GM18951 (cell line): ENCODE measurements at regions not wholly inside any gene's neighbourhood (a gene's known extent, or its start where the extent isn't known, plus 50 kb on each side); places are given as distances from the start of the nearest gene placed in this dataset.

Experiments
- POLR2A ChIP-seq: IDR thresholded peaks from 4 replicates; pipeline ENCODE4 v1.6.1; 2011; ENCODE audit warnings: mild to moderate bottlenecking; ENCODE audit not compliant: insufficient read length, insufficient read depth; ENCODE audit errors: extremely low read depth
- in situ Hi-C: fragments of 300-500 bp; cut with MboI; formaldehyde crosslinking; loops from one replicate; pipeline ENCODE4 v1.12.0; 2022; ENCODE audit warnings: low sequenced_read_pairs, mixed read lengths, inconsistent platforms; ENCODE audit not compliant: unreplicated experiment

DNA sequence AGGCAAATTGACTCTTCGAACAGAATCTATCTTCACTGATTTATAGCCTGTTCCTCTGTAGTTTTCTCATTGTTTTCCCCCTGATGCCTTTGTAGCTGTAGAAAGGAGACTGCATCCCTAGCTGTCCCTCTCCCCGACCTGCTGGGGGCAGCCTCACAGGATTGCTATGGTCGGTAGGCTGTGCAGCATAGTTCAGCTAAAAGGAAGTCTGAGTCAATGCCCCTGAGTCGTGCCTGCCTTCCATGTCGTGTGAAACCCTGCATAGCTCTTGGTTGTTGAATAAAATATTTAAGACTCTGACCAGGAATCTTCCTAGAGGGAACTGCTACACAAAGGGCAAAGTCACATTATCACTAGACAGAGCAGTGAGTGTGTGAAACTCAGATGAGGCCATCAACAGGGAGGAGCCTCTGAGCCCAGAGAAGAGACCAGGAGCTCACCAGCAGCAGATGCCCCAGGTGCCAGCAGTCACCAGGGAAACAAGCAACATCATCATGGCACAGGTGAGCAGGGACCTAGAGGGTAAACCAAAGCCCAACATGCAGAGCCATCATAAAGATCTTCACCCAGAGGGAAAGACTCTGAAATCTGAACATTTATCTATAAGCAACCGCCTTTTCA lies 108.4 kb upstream of the NBEA start:
- in situ Hi-C loops: no loop called here

DNA sequence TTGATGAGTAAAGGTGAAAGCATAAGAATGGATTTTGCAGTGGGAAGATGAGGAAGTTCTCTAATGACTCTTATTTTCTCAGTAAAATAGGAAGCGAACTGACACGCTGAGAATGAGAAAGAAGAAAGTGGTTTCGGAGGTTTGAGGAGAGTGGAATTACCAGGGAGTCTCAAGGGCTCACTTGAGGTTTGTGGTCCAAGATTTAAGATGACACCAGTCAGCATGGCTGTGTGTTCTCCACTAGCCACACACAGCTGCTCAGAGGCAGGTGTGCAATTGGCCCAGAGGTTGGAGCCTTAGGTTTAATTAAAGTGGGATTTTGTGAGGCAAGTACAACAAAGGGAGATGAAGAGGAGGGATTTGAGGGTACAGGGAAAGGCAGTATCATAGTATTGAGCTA lies 99.6 kb upstream of the NBEA start:
- no peak for TF ChIP-seq POLR2A
- in situ Hi-C loops: no loop called here

More for the DNA sequence above, 108.4 kb upstream of the NBEA start:
- no peak for TF ChIP-seq POLR2A

GRCh38 chr13:34847766-34848165 lies 94.3 kb upstream of the NBEA start:
- in situ Hi-C loops: no loop called here
- TF ChIP-seq POLR2A: no peak

- in situ Hi-C loops: no loop called here
- no peak for TF ChIP-seq POLR2A
These were observed 92.7 kb upstream of the NBEA start for GRCh38 chr13:34849406-34849805.

DNA sequence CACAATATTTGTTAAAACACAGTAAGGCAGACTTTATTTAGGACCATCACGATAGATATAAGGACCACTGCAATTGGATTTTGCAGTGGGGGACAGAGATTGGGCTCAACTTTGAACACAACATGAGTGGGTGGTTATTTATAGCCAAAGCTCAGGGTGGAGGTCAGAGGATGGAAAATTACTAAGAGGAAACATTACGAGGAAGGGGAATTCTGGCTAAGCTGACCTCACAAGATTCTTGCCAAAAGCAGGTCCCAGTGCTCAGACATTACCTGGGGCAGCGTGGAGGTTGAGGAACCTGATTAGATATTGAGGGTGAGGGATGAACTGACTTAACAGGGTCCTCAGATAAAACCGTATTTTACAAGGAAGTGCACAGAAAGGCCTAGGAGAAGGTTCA lies 88.9 kb upstream of the NBEA start:
- in situ Hi-C loops: no loop called here

DNA sequence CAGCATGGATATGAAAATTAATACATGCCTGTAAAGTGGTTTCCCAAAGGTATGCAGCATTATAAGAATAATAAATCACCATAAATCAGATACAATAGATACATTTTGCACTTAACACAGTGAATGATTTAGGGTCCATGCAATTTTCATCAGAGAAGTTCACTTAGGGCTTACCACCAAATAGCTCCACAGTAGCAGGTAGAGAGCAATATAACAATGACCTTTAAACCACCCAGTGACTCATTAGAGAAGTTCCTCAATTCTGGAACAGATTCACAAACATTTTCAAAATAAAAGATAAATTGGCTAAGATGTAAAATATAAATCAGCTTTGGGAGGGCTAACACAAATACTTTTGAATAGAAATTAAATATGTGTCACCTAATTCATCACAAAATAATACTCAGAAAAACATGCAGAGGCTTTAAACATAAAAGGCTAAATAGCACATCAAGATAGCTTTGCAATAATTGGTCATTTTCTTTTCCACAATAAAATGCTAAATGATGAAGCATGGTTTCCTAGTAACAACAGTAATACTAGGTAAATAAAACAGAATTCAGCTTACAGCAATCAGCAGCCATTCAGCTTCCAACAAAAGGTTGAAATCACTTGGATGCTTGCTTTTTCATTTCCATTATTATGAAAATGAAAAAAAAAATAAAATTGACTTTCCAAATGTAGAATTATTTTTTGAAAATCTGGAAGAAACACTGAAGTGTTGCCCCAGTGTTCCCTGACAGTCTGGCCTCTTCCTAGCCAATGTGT lies 84.3 kb upstream of the NBEA start:
- in situ Hi-C loops: no loop called here
- TF ChIP-seq POLR2A: no peak

More for the DNA sequence above, 88.9 kb upstream of the NBEA start:
- TF ChIP-seq POLR2A: no peak

DNA sequence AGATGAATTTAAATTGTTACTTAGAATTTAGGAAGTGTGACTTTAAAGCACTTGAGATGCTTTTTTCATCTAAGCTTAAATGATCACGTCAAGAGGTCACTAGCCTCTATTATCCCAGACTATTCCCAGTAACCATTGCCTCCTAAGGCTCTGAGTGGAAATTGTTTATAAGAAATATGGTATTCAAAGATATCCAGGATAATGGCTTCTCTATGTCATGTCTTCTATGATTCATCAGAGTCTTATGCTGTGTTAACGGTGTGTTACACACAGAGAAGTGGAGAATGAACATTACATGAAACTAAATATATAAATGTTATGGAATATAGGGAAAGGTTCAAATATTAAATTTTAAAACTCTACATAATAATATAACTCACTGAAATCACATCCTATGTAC lies 79.8 kb upstream of the NBEA start:
- in situ Hi-C loops: no loop called here
- no peak for TF ChIP-seq POLR2A

GRCh38 chr13:34862716-34863115 lies 79.4 kb upstream of the NBEA start:
- in situ Hi-C loops: no loop called here
- TF ChIP-seq POLR2A: no peak

- TF ChIP-seq POLR2A: no peak
- in situ Hi-C loops: no loop called here
These were observed 78.5 kb upstream of the NBEA start for GRCh38 chr13:34863360-34864135.

DNA sequence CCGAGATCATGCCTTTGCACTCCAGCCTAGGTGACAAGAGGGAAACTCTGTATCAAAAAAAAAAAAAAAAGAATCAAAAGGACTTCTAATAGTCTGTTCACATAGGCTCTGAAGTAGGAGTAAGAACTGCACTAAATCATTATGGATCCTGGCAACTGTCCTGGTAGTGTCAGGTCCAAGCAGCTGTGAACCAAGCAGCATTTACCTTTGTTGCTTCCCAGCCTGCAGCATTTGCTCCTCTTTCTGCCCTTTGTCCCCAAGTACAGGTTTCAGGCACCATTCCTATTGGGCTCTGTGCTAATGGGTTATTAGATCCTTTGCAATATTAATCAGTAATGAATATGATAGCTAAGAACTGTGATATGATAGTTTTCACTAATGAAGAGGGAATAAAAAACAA lies 77.4 kb upstream of the NBEA start:
- in situ Hi-C loops: no loop called here
- TF ChIP-seq POLR2A: no peak

GRCh38 chr13:34867590-34867989 lies 74.5 kb upstream of the NBEA start:
- in situ Hi-C loops: no loop called here

DNA sequence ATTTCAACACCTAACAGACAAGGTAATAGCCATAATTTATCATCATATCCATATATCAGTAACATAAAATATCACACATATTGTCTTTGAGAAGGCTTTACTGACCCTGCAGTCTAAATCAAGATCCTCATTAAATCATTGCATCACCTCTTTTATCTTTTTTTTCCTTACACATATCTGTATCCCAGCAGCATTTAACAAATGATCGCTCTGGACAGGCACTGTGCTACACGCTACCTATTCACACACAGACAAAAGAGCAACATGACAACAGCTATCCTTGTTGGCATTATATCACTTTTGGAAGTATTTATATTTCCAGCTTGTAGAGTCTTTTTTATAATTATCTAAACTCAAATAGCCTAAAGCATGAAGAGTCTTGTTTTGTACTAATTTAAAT lies 73.3 kb upstream of the NBEA start:
- TF ChIP-seq POLR2A: no peak
- in situ Hi-C loops: no loop called here

More at GRCh38 chr13:34867590-34867989, 74.5 kb upstream of the NBEA start:
- no peak for TF ChIP-seq POLR2A

- TF ChIP-seq POLR2A: no peak
- in situ Hi-C loops: no loop called here
These were observed 72.4 kb upstream of the NBEA start for GRCh38 chr13:34869696-34870095.

- TF ChIP-seq POLR2A: no peak
- in situ Hi-C loops: no loop called here
These were observed 63.7 kb upstream of the NBEA start for GRCh38 chr13:34878329-34878728.

DNA sequence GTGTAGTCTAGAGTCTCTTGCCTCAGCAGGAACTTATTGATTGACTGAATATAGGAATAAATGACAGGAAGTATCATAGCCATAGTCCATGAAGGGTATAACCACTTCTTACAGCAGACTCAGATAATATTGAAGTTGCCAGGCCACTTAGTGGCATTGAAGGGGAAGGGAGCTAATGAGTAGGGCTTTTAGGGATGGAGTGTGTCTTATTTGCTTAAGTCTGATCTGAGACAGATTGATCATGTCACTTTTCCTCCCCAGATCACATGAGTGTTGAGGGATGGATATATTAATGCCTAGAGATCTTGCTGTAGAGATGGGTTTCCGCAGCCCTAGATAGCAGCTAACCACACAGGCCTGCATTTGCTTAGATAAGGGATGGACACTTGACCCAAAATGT lies 62.2 kb upstream of the NBEA start:
- in situ Hi-C loops: no loop called here
- TF ChIP-seq POLR2A: no peak
